ENCODE measurements at regions not wholly inside any gene's neighbourhood (a gene's known extent, or its start where the extent isn't known, plus 50 kb on each side); places are given as distances from the start of the nearest gene placed in this dataset.

GRCh38 chr1:212190169-212190568 lies 95.0 kb upstream of the PPP2R5A start:
- no peak for TF ChIP-seq CTCF (IDR thresholded peaks at IDR 0.05; ENCODE audit: low read depth, low read length)
- no peak for DNase-seq (ENCODE audit: extremely low read depth, low read depth)

DNA sequence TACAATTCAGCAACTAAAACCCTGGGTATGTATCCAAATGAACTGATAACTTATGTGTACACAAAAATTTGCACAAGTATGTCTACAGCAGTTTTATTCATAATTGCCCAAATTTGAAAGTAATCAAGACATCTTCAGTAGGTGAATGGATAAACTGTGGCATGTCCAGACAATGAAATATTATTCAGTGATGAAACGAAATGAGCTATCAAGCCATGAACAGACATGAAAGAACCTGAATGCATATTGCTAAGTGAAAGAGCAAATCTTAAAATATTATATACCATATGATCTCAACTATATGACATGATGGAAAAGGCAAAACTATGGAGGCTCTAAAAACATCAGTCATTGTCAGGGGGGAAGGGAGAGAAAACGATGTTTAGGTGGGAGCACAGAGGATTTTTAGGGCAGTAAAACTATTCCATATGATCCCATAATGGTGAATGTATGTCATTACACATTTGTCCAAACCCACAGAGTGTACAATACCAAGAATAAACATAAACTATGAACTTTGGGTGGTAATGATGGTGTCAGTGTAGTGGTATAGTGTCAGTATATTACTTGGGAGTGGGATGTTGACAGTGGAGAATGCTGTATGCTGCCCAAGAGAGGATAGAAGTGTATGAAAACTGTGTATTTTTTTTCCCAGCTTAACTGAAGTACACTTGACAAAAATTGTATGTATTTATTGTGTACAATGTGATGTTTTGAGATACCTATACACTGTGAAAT lies 92.8 kb upstream of the PPP2R5A start:
- DNase-seq (ENCODE audit: extremely low read depth, low read depth) = no peak
- TF ChIP-seq CTCF (IDR thresholded peaks at IDR 0.05; ENCODE audit: low read depth, low read length) = no peak

GRCh38 chr1:212196355-212196754 lies 88.9 kb upstream of the PPP2R5A start:
- DNase-seq (ENCODE audit: extremely low read depth, low read depth) = no peak
- TF ChIP-seq CTCF (IDR thresholded peaks at IDR 0.05; ENCODE audit: low read depth, low read length) = no peak

DNA sequence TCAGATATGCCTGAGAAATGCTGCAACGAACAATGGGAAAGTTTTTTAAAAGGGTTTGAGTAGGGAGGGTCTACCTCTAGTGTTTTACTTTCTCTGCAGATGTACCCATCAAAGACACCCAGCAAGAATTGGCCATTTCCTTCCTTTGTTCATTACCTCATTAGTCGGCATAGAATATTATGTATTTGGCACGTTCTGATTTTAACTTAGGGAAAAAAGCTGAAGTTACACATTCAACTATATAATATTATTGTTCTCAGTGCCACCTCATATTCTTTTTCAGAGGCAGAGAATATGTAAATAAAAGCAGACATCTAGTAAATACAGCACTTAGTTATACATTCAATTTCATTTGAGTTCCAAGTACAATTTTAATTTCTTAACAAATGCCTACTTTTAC lies 83.7 kb upstream of the PPP2R5A start:
- no peak for TF ChIP-seq CTCF (IDR thresholded peaks at IDR 0.05; ENCODE audit: low read depth, low read length)
- no peak for DNase-seq (ENCODE audit: extremely low read depth, low read depth)

- no peak for TF ChIP-seq CTCF (IDR thresholded peaks at IDR 0.05; ENCODE audit: low read depth, low read length)
- no peak for DNase-seq (ENCODE audit: extremely low read depth, low read depth)
Measured at GRCh38 chr1:212203630-212204029, 81.6 kb upstream of the PPP2R5A start.

GRCh38 chr1:212205006-212205405 lies 80.2 kb upstream of the PPP2R5A start:
- no peak for DNase-seq (ENCODE audit: extremely low read depth, low read depth)
- no peak for TF ChIP-seq CTCF (IDR thresholded peaks at IDR 0.05; ENCODE audit: low read depth, low read length)

GRCh38 chr1:212205843-212206242 lies 79.4 kb upstream of the PPP2R5A start:
- TF ChIP-seq CTCF (IDR thresholded peaks at IDR 0.05; ENCODE audit: low read depth, low read length) = no peak
- no peak for DNase-seq (ENCODE audit: extremely low read depth, low read depth)

All from AG09319 (cell line).